Loucy (cell line): ENCODE measurements at regions not wholly inside any gene's neighbourhood (a gene's known extent, or its start where the extent isn't known, plus 50 kb on each side); places are given as distances from the start of the nearest gene placed in this dataset.

ENCODE experiments used
- H2AFZ ChIP-seq: fragments of 200-600 bp; sonication (generic); 2 replicates; pipeline ENCODE4 v1.6.0; 2016; ENCODE audit warnings: antibody characterized with exemption, mild to moderate bottlenecking, low read length, moderate library complexity
- H3F3A ChIP-seq: fragments of 200-600 bp; 2 replicates; pipeline ENCODE4 v1.6.0; 2016; ENCODE audit warnings: antibody characterized with exemption, low read depth, mild to moderate bottlenecking
- H3K27me3 ChIP-seq: fragments of 200-600 bp; sonication (generic); 2 replicates; pipeline ENCODE4 v1.6.1; 2014; ENCODE audit warnings: low read length, mild to moderate bottlenecking; ENCODE audit not compliant: insufficient read depth, poor library complexity, severe bottlenecking
- H3K36me3 ChIP-seq: fragments of 200-600 bp; sonication (generic); 2 replicates; pipeline ENCODE4 v1.6.1; 2016; ENCODE audit warnings: low read length; ENCODE audit not compliant: insufficient read depth
- H3K4me1 ChIP-seq: fragments of 200-600 bp; sonication (generic); 2 replicates; pipeline ENCODE4 v1.5.1; 2014; ENCODE audit warnings: low read length, mild to moderate bottlenecking; ENCODE audit not compliant: insufficient read depth, poor library complexity, severe bottlenecking
- H3K4me2 ChIP-seq: fragments of 200-600 bp; sonication (generic); 2 replicates; pipeline ENCODE4 v1.6.0; 2014; ENCODE audit warnings: antibody characterized with exemption, low read length, low read depth, mild to moderate bottlenecking; ENCODE audit not compliant: poor library complexity, severe bottlenecking
- H3K4me3 ChIP-seq: fragments of 200-600 bp; sonication (generic); 2 replicates; pipeline ENCODE4 v1.5.1; 2014; ENCODE audit warnings: low read length, mild to moderate bottlenecking, mixed read lengths; ENCODE audit not compliant: poor library complexity, severe bottlenecking
- H3K79me2 ChIP-seq: fragments of 200-600 bp; sonication (generic); 2 replicates; pipeline ENCODE4 v1.6.1; 2014; ENCODE audit warnings: low read length; ENCODE audit not compliant: insufficient read depth
- H3K9ac ChIP-seq: fragments of 200-600 bp; sonication (generic); 2 replicates; pipeline ENCODE4 v1.6.0; 2014; ENCODE audit warnings: mild to moderate bottlenecking, low read depth, low read length, moderate library complexity; ENCODE audit not compliant: poor library complexity, severe bottlenecking
- H3K9me2 ChIP-seq: fragments of 200-600 bp; sonication (generic); replicated peaks from 2 replicates; pipeline ENCODE4 v1.6.1; 2016; ENCODE audit warnings: low read depth, low read length, mixed read lengths
- H3K9me3 ChIP-seq: fragments of 200-600 bp; sonication (generic); 2 replicates; pipeline ENCODE4 v1.6.1; 2014; ENCODE audit warnings: mild to moderate bottlenecking, antibody characterized with exemption, low read length, low read depth; ENCODE audit not compliant: insufficient read depth
- H4K20me1 ChIP-seq: fragments of 200-600 bp; sonication (generic); 2 replicates; pipeline ENCODE4 v1.6.0; 2014; ENCODE audit warnings: antibody characterized with exemption, low read length, mild to moderate bottlenecking; ENCODE audit not compliant: insufficient read depth, poor library complexity, severe bottlenecking
- CTCF ChIP-seq: fragments of 200-600 bp; sonication (generic); conservative IDR thresholded peaks from 2 replicates; pipeline ENCODE4 v1.5.1; 2014; ENCODE audit warnings: mild to moderate bottlenecking, antibody characterized with exemption, low read length
- EZH2phosphoT487 ChIP-seq: fragments of 200-600 bp; IDR thresholded peaks from 2 replicates; pipeline ENCODE4 v1.6.1; 2018; ENCODE audit warnings: antibody characterized with exemption, mild to moderate bottlenecking, moderate library complexity, borderline replicate concordance

GRCh38 chr15:70212286-70212962 lies 114.7 kb upstream of the TLE3 start:
- Histone ChIP-seq H3K4me3 (no peak overlapping the region), H3K9me2 (no peaks in the 10 kb centered on the region), H3K36me3 (no peaks in the 10 kb centered on the region), H3K9me3 (no peaks in the 10 kb centered on the region), H3K4me1 (no peaks in the 10 kb centered on the region), H3F3A (no peaks in the 10 kb centered on the region), H3K79me2 (no peaks in the 10 kb centered on the region), H2AFZ (no peak overlapping the region), H3K27me3 (no peaks in the 10 kb centered on the region), H3K9ac (no peak overlapping the region), H3K4me2 (no peak overlapping the region), H4K20me1 (no peaks in the 10 kb centered on the region)
- TF ChIP-seq CTCF (no peak), EZH2phosphoT487 (no peak)

GRCh38 chr15:70210528-70210927 lies 112.8 kb upstream of the TLE3 start:
- no peaks in the 10 kb centered on the region for H3F3A ChIP-seq
- peaks cover 10% of the 10 kb centered on the region for H3K4me1 ChIP-seq
- no peaks in the 10 kb centered on the region for H3K36me3 ChIP-seq
- H3K9me3 ChIP-seq: no peaks in the 10 kb centered on the region
- H2AFZ ChIP-seq: no peak overlapping the region
- H3K79me2 ChIP-seq: no peaks in the 10 kb centered on the region
- no peaks in the 10 kb centered on the region for H4K20me1 ChIP-seq
- no peaks in the 10 kb centered on the region for H3K9me2 ChIP-seq
- no peak overlapping the region for H3K4me2 ChIP-seq
- H3K4me3 ChIP-seq: no peak overlapping the region
- no peaks in the 10 kb centered on the region for H3K27me3 ChIP-seq
- no peak overlapping the region for H3K9ac ChIP-seq
- TF ChIP-seq CTCF (peak; percentile 50), EZH2phosphoT487 (no peak)

- Histone ChIP-seq H4K20me1 (no peaks in the 10 kb centered on the region), H3K9me3 (no peaks in the 10 kb centered on the region), H3K79me2 (no peaks in the 10 kb centered on the region), H3K9me2 (no peaks in the 10 kb centered on the region), H3K36me3 (no peaks in the 10 kb centered on the region), H3K27me3 (no peaks in the 10 kb centered on the region), H3K4me3 (no peak overlapping the region), H2AFZ (no peak overlapping the region), H3K9ac (no peak overlapping the region), H3F3A (no peaks in the 10 kb centered on the region), H3K4me2 (no peak overlapping the region), H3K4me1 (peaks cover 15% of the 10 kb centered on the region)
- TF ChIP-seq EZH2phosphoT487 (no peak), CTCF (no peak)
These were observed 112.4 kb upstream of the TLE3 start for GRCh38 chr15:70210076-70210475.
